ENCODE measurements at regions not wholly inside any gene's neighbourhood (a gene's known extent, or its start where the extent isn't known, plus 50 kb on each side); places are given as distances from the start of the nearest gene placed in this dataset.

- TF ChIP-seq CTCF (IDR thresholded peaks at IDR 0.05) (no peak), POLR2A (IDR thresholded peaks at IDR 0.05) (no peak)
These were observed 558.4 kb downstream of the LMO4 start for GRCh38 chr1:87887100-87887499.
